GM12878 (cell line): ENCODE measurements at regions not wholly inside any gene's neighbourhood (a gene's known extent, or its start where the extent isn't known, plus 50 kb on each side); places are given as distances from the start of the nearest gene placed in this dataset.

Experiments
- ATF7 ChIP-seq: fragments of 450-650 bp; IDR thresholded peaks from 2 replicates; pipeline ENCODE4 v1.6.1; 2016; ENCODE audit warnings: low read depth, mild to moderate bottlenecking
- BCL11A ChIP-seq: IDR thresholded peaks from 2 replicates; pipeline ENCODE4 v1.6.1; 2011; ENCODE audit warnings: low read depth, low read length
- DPF2 ChIP-seq: fragments of 450-650 bp; IDR thresholded peaks from 2 replicates; pipeline ENCODE4 v1.6.1; 2017; ENCODE audit warnings: mild to moderate bottlenecking
- FOS ChIP-seq: IDR thresholded peaks from 3 replicates; pipeline ENCODE4 v1.6.1; 2011; ENCODE audit warnings: borderline replicate concordance; ENCODE audit not compliant: insufficient read length; ENCODE audit errors: extremely low read depth
- IKZF1 ChIP-seq: fragments of 450-650 bp; conservative IDR thresholded peaks from 2 replicates; pipeline ENCODE4 v1.6.1; 2017; ENCODE audit warnings: antibody characterized with exemption, mild to moderate bottlenecking
- KLF5 ChIP-seq: fragments of 450-650 bp; IDR thresholded peaks from 2 replicates; pipeline ENCODE4 v1.6.1; 2014; ENCODE audit warnings: mild to moderate bottlenecking; ENCODE audit not compliant: partially characterized antibody
- NBN ChIP-seq: fragments of 450-650 bp; IDR thresholded peaks from 2 replicates; pipeline ENCODE4 v1.6.1; 2016
- NFYB ChIP-seq: IDR thresholded peaks from 2 replicates; pipeline ENCODE4 v1.6.1; 2011; ENCODE audit warnings: low read depth, mild to moderate bottlenecking, low read length, improper control_type of control experiment, moderate library complexity; ENCODE audit not compliant: insufficient read depth
- NR2C1 ChIP-seq: fragments of 450-650 bp; IDR thresholded peaks from 2 replicates; pipeline ENCODE4 v1.6.1; 2017; ENCODE audit warnings: antibody characterized with exemption, mild to moderate bottlenecking, moderate library complexity
- NR2F1 ChIP-seq: fragments of 450-650 bp; conservative IDR thresholded peaks from 2 replicates; pipeline ENCODE4 v1.6.1; 2017; ENCODE audit warnings: mild to moderate bottlenecking
- POLR2A ChIP-seq: IDR thresholded peaks from 2 replicates; pipeline ENCODE4 v1.6.1; 2011; ENCODE audit warnings: low read depth, mild to moderate bottlenecking, low read length
- POLR2AphosphoS2 ChIP-seq: IDR thresholded peaks from 2 replicates; pipeline ENCODE4 v1.6.1; 2011; ENCODE audit warnings: low read depth, mild to moderate bottlenecking, low read length, improper control_type of control experiment, moderate library complexity
- POLR2AphosphoS5 ChIP-seq: IDR thresholded peaks from 2 replicates; pipeline ENCODE4 v1.6.1; 2011; ENCODE audit warnings: mild to moderate bottlenecking, low read length, inconsistent platforms
- RB1 ChIP-seq: fragments of 450-650 bp; formaldehyde crosslinking; IDR thresholded peaks from 2 replicates; pipeline ENCODE4 v1.6.1; 2017; ENCODE audit warnings: mild to moderate bottlenecking, borderline replicate concordance
- RFX5 ChIP-seq: IDR thresholded peaks from 2 replicates; pipeline ENCODE4 v1.6.1; 2011; ENCODE audit warnings: low read depth, low read length, improper control_type of control experiment
- TAF1 ChIP-seq: IDR thresholded peaks from 2 replicates; pipeline ENCODE4 v1.6.1; 2011; ENCODE audit warnings: mild to moderate bottlenecking, low read depth, low read length, borderline replicate concordance
- TARDBP ChIP-seq: IDR thresholded peaks from 2 replicates; pipeline ENCODE4 v1.6.1; 2016; ENCODE audit warnings: borderline replicate concordance
- TCF7 ChIP-seq: IDR thresholded peaks from 2 replicates; pipeline ENCODE4 v1.6.1; 2014; ENCODE audit warnings: antibody characterized with exemption, borderline replicate concordance
- ZNF217 ChIP-seq: fragments of 450-650 bp; IDR thresholded peaks from 2 replicates; pipeline ENCODE4 v1.6.1; 2017; ENCODE audit warnings: antibody characterized with exemption, mild to moderate bottlenecking
- ZNF384 ChIP-seq: IDR thresholded peaks from 2 replicates; pipeline ENCODE4 v1.6.1; 2012; ENCODE audit warnings: low read depth, mild to moderate bottlenecking, low read length, improper control_type of control experiment, borderline replicate concordance
- ZNF622 ChIP-seq: fragments of 450-650 bp; IDR thresholded peaks from 2 replicates; pipeline ENCODE4 v1.6.1; 2017; ENCODE audit warnings: mild to moderate bottlenecking, inconsistent platforms
- ZZZ3 ChIP-seq: IDR thresholded peaks from 2 replicates; pipeline ENCODE4 v1.6.1; 2011; ENCODE audit warnings: low read depth; ENCODE audit not compliant: control insufficient read depth, insufficient read length
- TF ChIP-seq, protein P1 (sequence below): fragments of 450-650 bp; IDR thresholded peaks from 2 replicates; pipeline ENCODE4 v1.6.1; 2018; ENCODE audit warnings: mild to moderate bottlenecking, low read depth, moderate library complexity; ENCODE audit not compliant: partially characterized antibody
- TF ChIP-seq, protein P2 (sequence below): fragments of 450-650 bp; IDR thresholded peaks from 2 replicates; pipeline ENCODE4 v1.6.1; 2017; ENCODE audit warnings: mild to moderate bottlenecking, low read depth, inconsistent platforms; ENCODE audit not compliant: poor library complexity, severe bottlenecking
- TF ChIP-seq, protein P3 (sequence below): IDR thresholded peaks from 2 replicates; pipeline ENCODE4 v1.6.1; 2012; ENCODE audit warnings: mild to moderate bottlenecking, low read depth, low read length

GRCh38 chr6:26196846-26197635 is 109.8 kb downstream of the HFE start (continued):
- TF ChIP-seq RB1 (peak; percentile 65; the same call in 1 of the 2 replicates), TARDBP (no peak), POLR2A (peak; percentile 99), KLF5 (peak; percentile 81), NR2C1 (no peak), RFX5 (peak; percentile 77), ATF7 (peak; percentile 52; the same call in 1 of the 2 replicates), BCL11A (peak; percentile 15; the same call in 1 of the 2 replicates), POLR2AphosphoS2 (peak; percentile 99), ZZZ3 (no peak), FOS (peak; percentile 80), NR2F1 (no peak; the same call in 1 of the 2 replicates), DPF2 (peak; percentile 65; the same call in 1 of the 2 replicates), ZNF384 (no peak), NFYB (peak; percentile 100), ZNF217 (no peak), POLR2AphosphoS5 (peak; percentile 100), NBN (peak; percentile 59; the same call in 1 of the 2 replicates), TAF1 (peak; percentile 86), TCF7 (peak; percentile 24; the same call in 1 of the 2 replicates), IKZF1 (peak; percentile 62), ZNF622 (no peak)
- TF ChIP-seq, protein P1, sequence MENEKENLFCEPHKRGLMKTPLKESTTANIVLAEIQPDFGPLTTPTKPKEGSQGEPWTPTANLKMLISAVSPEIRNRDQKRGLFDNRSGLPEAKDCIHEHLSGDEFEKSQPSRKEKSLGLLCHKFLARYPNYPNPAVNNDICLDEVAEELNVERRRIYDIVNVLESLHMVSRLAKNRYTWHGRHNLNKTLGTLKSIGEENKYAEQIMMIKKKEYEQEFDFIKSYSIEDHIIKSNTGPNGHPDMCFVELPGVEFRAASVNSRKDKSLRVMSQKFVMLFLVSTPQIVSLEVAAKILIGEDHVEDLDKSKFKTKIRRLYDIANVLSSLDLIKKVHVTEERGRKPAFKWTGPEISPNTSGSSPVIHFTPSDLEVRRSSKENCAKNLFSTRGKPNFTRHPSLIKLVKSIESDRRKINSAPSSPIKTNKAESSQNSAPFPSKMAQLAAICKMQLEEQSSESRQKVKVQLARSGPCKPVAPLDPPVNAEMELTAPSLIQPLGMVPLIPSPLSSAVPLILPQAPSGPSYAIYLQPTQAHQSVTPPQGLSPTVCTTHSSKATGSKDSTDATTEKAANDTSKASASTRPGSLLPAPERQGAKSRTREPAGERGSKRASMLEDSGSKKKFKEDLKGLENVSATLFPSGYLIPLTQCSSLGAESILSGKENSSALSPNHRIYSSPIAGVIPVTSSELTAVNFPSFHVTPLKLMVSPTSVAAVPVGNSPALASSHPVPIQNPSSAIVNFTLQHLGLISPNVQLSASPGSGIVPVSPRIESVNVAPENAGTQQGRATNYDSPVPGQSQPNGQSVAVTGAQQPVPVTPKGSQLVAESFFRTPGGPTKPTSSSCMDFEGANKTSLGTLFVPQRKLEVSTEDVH, result no peak
- TF ChIP-seq, protein P2, sequence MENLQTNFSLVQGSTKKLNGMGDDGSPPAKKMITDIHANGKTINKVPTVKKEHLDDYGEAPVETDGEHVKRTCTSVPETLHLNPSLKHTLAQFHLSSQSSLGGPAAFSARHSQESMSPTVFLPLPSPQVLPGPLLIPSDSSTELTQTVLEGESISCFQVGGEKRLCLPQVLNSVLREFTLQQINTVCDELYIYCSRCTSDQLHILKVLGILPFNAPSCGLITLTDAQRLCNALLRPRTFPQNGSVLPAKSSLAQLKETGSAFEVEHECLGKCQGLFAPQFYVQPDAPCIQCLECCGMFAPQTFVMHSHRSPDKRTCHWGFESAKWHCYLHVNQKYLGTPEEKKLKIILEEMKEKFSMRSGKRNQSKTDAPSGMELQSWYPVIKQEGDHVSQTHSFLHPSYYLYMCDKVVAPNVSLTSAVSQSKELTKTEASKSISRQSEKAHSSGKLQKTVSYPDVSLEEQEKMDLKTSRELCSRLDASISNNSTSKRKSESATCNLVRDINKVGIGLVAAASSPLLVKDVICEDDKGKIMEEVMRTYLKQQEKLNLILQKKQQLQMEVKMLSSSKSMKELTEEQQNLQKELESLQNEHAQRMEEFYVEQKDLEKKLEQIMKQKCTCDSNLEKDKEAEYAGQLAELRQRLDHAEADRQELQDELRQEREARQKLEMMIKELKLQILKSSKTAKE, result peak; percentile 38
- TF ChIP-seq, protein P3, sequence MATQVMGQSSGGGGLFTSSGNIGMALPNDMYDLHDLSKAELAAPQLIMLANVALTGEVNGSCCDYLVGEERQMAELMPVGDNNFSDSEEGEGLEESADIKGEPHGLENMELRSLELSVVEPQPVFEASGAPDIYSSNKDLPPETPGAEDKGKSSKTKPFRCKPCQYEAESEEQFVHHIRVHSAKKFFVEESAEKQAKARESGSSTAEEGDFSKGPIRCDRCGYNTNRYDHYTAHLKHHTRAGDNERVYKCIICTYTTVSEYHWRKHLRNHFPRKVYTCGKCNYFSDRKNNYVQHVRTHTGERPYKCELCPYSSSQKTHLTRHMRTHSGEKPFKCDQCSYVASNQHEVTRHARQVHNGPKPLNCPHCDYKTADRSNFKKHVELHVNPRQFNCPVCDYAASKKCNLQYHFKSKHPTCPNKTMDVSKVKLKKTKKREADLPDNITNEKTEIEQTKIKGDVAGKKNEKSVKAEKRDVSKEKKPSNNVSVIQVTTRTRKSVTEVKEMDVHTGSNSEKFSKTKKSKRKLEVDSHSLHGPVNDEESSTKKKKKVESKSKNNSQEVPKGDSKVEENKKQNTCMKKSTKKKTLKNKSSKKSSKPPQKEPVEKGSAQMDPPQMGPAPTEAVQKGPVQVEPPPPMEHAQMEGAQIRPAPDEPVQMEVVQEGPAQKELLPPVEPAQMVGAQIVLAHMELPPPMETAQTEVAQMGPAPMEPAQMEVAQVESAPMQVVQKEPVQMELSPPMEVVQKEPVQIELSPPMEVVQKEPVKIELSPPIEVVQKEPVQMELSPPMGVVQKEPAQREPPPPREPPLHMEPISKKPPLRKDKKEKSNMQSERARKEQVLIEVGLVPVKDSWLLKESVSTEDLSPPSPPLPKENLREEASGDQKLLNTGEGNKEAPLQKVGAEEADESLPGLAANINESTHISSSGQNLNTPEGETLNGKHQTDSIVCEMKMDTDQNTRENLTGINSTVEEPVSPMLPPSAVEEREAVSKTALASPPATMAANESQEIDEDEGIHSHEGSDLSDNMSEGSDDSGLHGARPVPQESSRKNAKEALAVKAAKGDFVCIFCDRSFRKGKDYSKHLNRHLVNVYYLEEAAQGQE, result 0 out of 2 replicates have a peak, but pooled peaks have one; percentile 33
